IPS-NIHi11 (cell line): ENCODE measurements at regions not wholly inside any gene's neighbourhood (a gene's known extent, or its start where the extent isn't known, plus 50 kb on each side); places are given as distances from the start of the nearest gene placed in this dataset.
"Not testable (repeated sequence)": the region's sequence is repeated elsewhere in the genome, so short reads cannot be mapped to it uniquely, and the experiment has no call there.

ENCODE experiments used
- DNase-seq: peaks from one replicate; pipeline ENCODE4 v3.0.0; 2012; ENCODE audit warnings: mixed read lengths, low spot score

GRCh38 chr11:71332447-71332846 is 80.1 kb upstream of the SHANK2 start:
- no peak for DNase-seq

GRCh38 chr11:71332046-71332445 is 79.7 kb upstream of the SHANK2 start:
- DNase-seq = no peak

GRCh38 chr11:71331631-71332030 is 79.3 kb upstream of the SHANK2 start:
- no peak for DNase-seq

GRCh38 chr11:71330996-71331395 is 78.6 kb upstream of the SHANK2 start:
- DNase-seq = no peak

- DNase-seq = no peak
These were observed 78.0 kb upstream of the SHANK2 start for GRCh38 chr11:71330349-71330748.

GRCh38 chr11:71329786-71330185 is 77.4 kb upstream of the SHANK2 start:
- no peak for DNase-seq

GRCh38 chr11:71329165-71329510 is 76.8 kb upstream of the SHANK2 start:
- DNase-seq = no peak

GRCh38 chr11:71327156-71328085 is 75.0 kb upstream of the SHANK2 start:
- no peak for DNase-seq

GRCh38 chr11:71326328-71326940 is 74.1 kb upstream of the SHANK2 start:
- DNase-seq = no peak

GRCh38 chr11:71325418-71326327 is 73.3 kb upstream of the SHANK2 start:
- DNase-seq = no peak

GRCh38 chr11:71324788-71325417 is 72.5 kb upstream of the SHANK2 start:
- DNase-seq = no peak

- DNase-seq = no peak
These were observed 71.6 kb upstream of the SHANK2 start for GRCh38 chr11:71323876-71324526.

GRCh38 chr11:71322861-71323582 is 70.6 kb upstream of the SHANK2 start:
- DNase-seq = no peak

- DNase-seq = no peak
These were observed 69.9 kb upstream of the SHANK2 start for GRCh38 chr11:71322192-71322735.

GRCh38 chr11:71321433-71322191 is 69.2 kb upstream of the SHANK2 start:
- DNase-seq = no peak

- DNase-seq = no peak
These were observed 64.3 kb upstream of the SHANK2 start for GRCh38 chr11:71316701-71317100.

GRCh38 chr11:71312616-71313015 is 60.2 kb upstream of the SHANK2 start:
- DNase-seq = not testable (repeated sequence)

- no peak for DNase-seq
These were observed 59.6 kb upstream of the SHANK2 start for GRCh38 chr11:71311928-71312510.

GRCh38 chr11:71311176-71311925 is 59.0 kb upstream of the SHANK2 start:
- DNase-seq = no peak
